HCT116 (cell line): ENCODE measurements at regions not wholly inside any gene's neighbourhood (a gene's known extent, or its start where the extent isn't known, plus 50 kb on each side); places are given as distances from the start of the nearest gene placed in this dataset.
A peak's percentile ranks its signal among the peaks of the same experiment; 100 is the strongest.

Experiments
- ATAC-seq: fragments of 200-7000 bp; cut with Tn5 transposase; 2 replicates; pipeline ENCODE4 v1.9.1; 2020; ENCODE audit warnings: mild to moderate bottlenecking, moderate library complexity
- BruUV-seq: library from RNA; stranded (reverse); fragments of 400-500 nt; replicated peaks from 2 replicates; lab custom pipeline; 2021; lab: Mats Ljungman, UMichigan
- CTCF ChIA-PET: fragments of 300-600 bp; sonication (Branson Sonifier 250); formaldehyde crosslinking; loops from one replicate; lab custom pipeline; 2021; ENCODE audit warnings: antibody characterized with exemption; lab: Charles Lee
- POLR2A ChIA-PET: fragments of 300-600, 350-600 bp; sonication (Branson Sonifier 250); formaldehyde crosslinking; loops from one replicate; lab custom pipeline; 2021; ENCODE audit warnings: antibody characterized with exemption; lab: Charles Lee
- RAD21 ChIA-PET, 2 experiments: fragments of 300-600 bp; sonication (Branson Sonifier 250); formaldehyde crosslinking; loops; one replicate each; lab custom pipeline; 2023; ENCODE audit warnings: low total read pairs in 2 of 2; ENCODE audit not compliant: uncharacterized antibody in 2 of 2, unreplicated experiment in 2 of 2, low non-redundant PET in 1 of 2; lab: Charles Lee
- DNase-seq: peaks from one replicate; pipeline ENCODE4 v3.0.0-alpha.2; 2010; ENCODE audit warnings: low read depth, low spot score
- H2AFZ ChIP-seq: fragments of 200-600 bp; shearing (Covaris generic), sonication (generic); 2 replicates; pipeline ENCODE4 v1.6.1; 2017; ENCODE audit warnings: low read depth, mixed run types, mixed read lengths, antibody characterized with exemption, low read length; ENCODE audit not compliant: poor library complexity, severe bottlenecking
- H3K27ac ChIP-seq: 2 replicates; pipeline ENCODE4 v1.5.1; 2012; ENCODE audit warnings: low read depth, low read length
- H3K27me3 ChIP-seq: fragments of 200-600 bp; sonication (generic); 2 replicates; pipeline ENCODE4 v1.6.1; 2016; ENCODE audit warnings: mixed run types, low read length, mixed read lengths; ENCODE audit not compliant: insufficient read depth
- H3K36me3 ChIP-seq, 2 experiments: fragments of 200-500 bp in 1 of 2; fragments of 200-600 bp in 1 of 2; sonication (Bioruptor generic) in 1 of 2; sonication (generic) in 1 of 2; 2 replicates each; pipeline versions ENCODE4 v1.5.1 to v1.6.1; 2014 to 2016; ENCODE audit warnings: low read length in 2 of 2, inconsistent platforms in 1 of 2, mixed read lengths in 1 of 2, mixed run types in 1 of 2; ENCODE audit not compliant: insufficient read depth in 2 of 2, control insufficient read depth in 1 of 2
- H3K4me1 ChIP-seq, 2 experiments: fragments of 200-600 bp in 1 of 2; sonication (generic) in 1 of 2; 2 replicates each; pipeline versions ENCODE4 v1.5.1 to v1.6.1; 2012 to 2017; ENCODE audit warnings: low read length in 2 of 2, inconsistent platforms in 1 of 2, mild to moderate bottlenecking in 1 of 2, mixed read lengths in 1 of 2, mixed run types in 1 of 2, moderate library complexity in 1 of 2; ENCODE audit not compliant: insufficient read depth in 2 of 2, control insufficient read depth in 1 of 2
- H3K4me2 ChIP-seq: fragments of 200-600 bp; sonication (generic); 2 replicates; pipeline ENCODE4 v1.6.1; 2017; ENCODE audit warnings: mixed run types, low read length, mixed read lengths
- H3K4me3 ChIP-seq, 2 experiments: fragments of 200-600 bp in 1 of 2; sonication (generic) in 1 of 2; replicated peaks in 1 of 2; 2 replicates each; pipeline ENCODE4 v1.5.1; 2011 to 2016; ENCODE audit warnings: low read length in 2 of 2, control low read depth in 1 of 2, low read depth in 1 of 2, mild to moderate bottlenecking in 1 of 2, mixed read lengths in 1 of 2, mixed run types in 1 of 2
- H3K79me2 ChIP-seq: fragments of 200-600 bp; sonication (generic); 2 replicates; pipeline ENCODE4 v1.6.1; 2017; ENCODE audit warnings: mild to moderate bottlenecking, mixed run types, low read length, moderate library complexity, mixed read lengths; ENCODE audit not compliant: insufficient read depth
- H3K9ac ChIP-seq: fragments of 200-600 bp; sonication (generic); 2 replicates; pipeline ENCODE4 v1.6.1; 2016; ENCODE audit warnings: low read length, mixed read lengths
- H3K9me2 ChIP-seq: fragments of 200-600 bp; sonication (generic), shearing (Covaris generic); 2 replicates; pipeline ENCODE4 v1.6.1; 2017; ENCODE audit warnings: mixed run types, mild to moderate bottlenecking, moderate library complexity; ENCODE audit not compliant: insufficient read depth
- H3K9me3 ChIP-seq, 2 experiments: fragments of 200-500 bp in 1 of 2; fragments of 200-600 bp in 1 of 2; sonication (Bioruptor generic) in 1 of 2; sonication (generic) in 1 of 2; 2 replicates each; pipeline ENCODE4 v1.6.1; 2014 to 2017; ENCODE audit warnings: low read length in 2 of 2, mixed read lengths in 2 of 2, inconsistent platforms in 1 of 2, low read depth in 1 of 2, mild to moderate bottlenecking in 1 of 2, mixed run types in 1 of 2, moderate library complexity in 1 of 2; ENCODE audit not compliant: control insufficient read depth in 1 of 2, insufficient read depth in 1 of 2
- H4K20me1 ChIP-seq: fragments of 200-600 bp; sonication (generic), shearing (Covaris generic); 2 replicates; pipeline ENCODE4 v1.6.1; 2017; ENCODE audit warnings: mixed run types, mild to moderate bottlenecking, moderate library complexity; ENCODE audit not compliant: insufficient read depth
- ELF1 ChIP-seq: IDR thresholded peaks from 2 replicates; pipeline ENCODE4 v1.6.1; 2012; ENCODE audit warnings: low read depth, borderline replicate concordance
- FOSL1 ChIP-seq: IDR thresholded peaks from 2 replicates; pipeline ENCODE4 v1.6.1; 2012; ENCODE audit warnings: low read depth
- POLR2A ChIP-seq: IDR thresholded peaks from 2 replicates; pipeline ENCODE4 v1.7.0; 2011; ENCODE audit warnings: borderline replicate concordance; ENCODE audit not compliant: insufficient read depth, insufficient read length; ENCODE audit errors: extremely low read depth
- SIN3A ChIP-seq: IDR thresholded peaks from 2 replicates; pipeline ENCODE4 v1.6.1; 2012; ENCODE audit warnings: low read depth
- SP1 ChIP-seq: IDR thresholded peaks from 2 replicates; pipeline ENCODE4 v1.6.1; 2012; ENCODE audit warnings: low read depth
- SRF ChIP-seq: IDR thresholded peaks from 2 replicates; pipeline ENCODE4 v1.6.1; 2012; ENCODE audit warnings: low read depth
- TCF7L2 ChIP-seq: IDR thresholded peaks from 2 replicates; pipeline ENCODE4 v1.7.0; 2011; ENCODE audit warnings: borderline replicate concordance, inconsistent platforms; ENCODE audit not compliant: insufficient read depth, insufficient read length; ENCODE audit errors: extremely low read depth
- ZNF274 ChIP-seq: fragments of 200-500 bp; sonication (Bioruptor generic); IDR thresholded peaks from 2 replicates; pipeline ENCODE4 v1.6.1; 2014; ENCODE audit warnings: mild to moderate bottlenecking, low read depth, low read length, inconsistent platforms
- intact Hi-C: fragments of 100-400 bp; cut with micrococcal nuclease; formaldehyde crosslinking; loops from 2 replicates; pipeline ENCODE4 v1.10.0; 2022
- TF ChIP-seq, protein P1 (sequence below): IDR thresholded peaks from 2 replicates; pipeline ENCODE4 v1.6.1; 2012
- TF ChIP-seq, protein P2 (sequence below): IDR thresholded peaks from 2 replicates; pipeline ENCODE4 v1.6.1; 2011; ENCODE audit warnings: mild to moderate bottlenecking, low read length, moderate library complexity; ENCODE audit not compliant: insufficient replicate concordance; ENCODE audit errors: extremely low read depth
- TF ChIP-seq, protein P3 (sequence below), 3 experiments: fragments of 200-600 bp in 1 of 3; sonication (generic) in 1 of 3; IDR thresholded peaks in 2 of 3; conservative IDR thresholded peaks in 1 of 3; 2 replicates each; pipeline ENCODE4 v1.5.1; 2012 to 2017; ENCODE audit warnings: low read depth in 2 of 3, low read length in 2 of 3, antibody characterized with exemption in 1 of 3, borderline replicate concordance in 1 of 3, control low read depth in 1 of 3, mild to moderate bottlenecking in 1 of 3, mixed read lengths in 1 of 3, mixed run types in 1 of 3, moderate library complexity in 1 of 3; ENCODE audit not compliant: insufficient read depth in 1 of 3

DNA sequence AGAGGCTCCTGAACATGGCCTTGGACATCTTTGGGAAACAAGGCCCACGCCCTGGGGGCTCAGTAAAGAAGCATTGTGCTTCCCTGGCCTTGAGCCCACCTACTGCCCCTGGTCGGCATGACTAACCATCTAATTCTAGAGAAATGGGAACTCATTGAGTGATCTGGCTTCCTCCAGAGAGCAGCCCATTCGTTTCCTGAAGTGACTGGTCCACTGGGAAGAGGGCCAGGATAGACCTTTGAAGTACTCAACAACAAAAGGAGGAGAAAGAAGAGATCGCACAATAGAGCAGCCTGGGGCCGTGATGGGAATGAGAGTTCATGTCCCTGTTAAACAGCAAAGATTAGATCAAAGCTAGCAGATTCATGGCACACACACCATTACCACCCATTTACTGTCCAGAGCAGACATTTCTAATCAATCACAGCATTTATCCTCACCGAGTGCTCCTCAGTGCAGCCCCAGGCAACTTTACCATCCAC lies 514.4 kb upstream of the PROK2 start:
- ChIA-PET POLR2A (no interaction called here), CTCF (no interaction called here), RAD21 (no interaction called here)
- Histone ChIP-seq H3K9me3 (no peaks in the 10 kb centered on the region), H2AFZ (peak overlapping the region; percentile 44), H3K4me3 (no peak overlapping the region), H4K20me1 (no peaks in the 10 kb centered on the region), H3K4me2 (peak overlapping the region; percentile 37), H3K27me3 (peaks cover 3% of the 10 kb centered on the region), H3K4me1 (peaks cover 0 to 20% of the 10 kb centered on the region in 2 experiments; a peak in 2 of 4 replicates), H3K9ac (no peak overlapping the region), H3K79me2 (no peaks in the 10 kb centered on the region), H3K9me2 (no peaks in the 10 kb centered on the region), H3K36me3 (no peaks in the 10 kb centered on the region), H3K27ac (no peak overlapping the region)
- intact Hi-C loops: no loop called here
- TF ChIP-seq SP1 (peak; percentile 11; the same call in 1 of the 2 replicates), POLR2A (no peak), TCF7L2 (peak; percentile 90), FOSL1 (peak; percentile 15; the same call in 1 of the 2 replicates)
- TF ChIP-seq, protein P1, sequence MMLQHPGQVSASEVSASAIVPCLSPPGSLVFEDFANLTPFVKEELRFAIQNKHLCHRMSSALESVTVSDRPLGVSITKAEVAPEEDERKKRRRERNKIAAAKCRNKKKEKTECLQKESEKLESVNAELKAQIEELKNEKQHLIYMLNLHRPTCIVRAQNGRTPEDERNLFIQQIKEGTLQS: no peak
- no TSS peak for BruUV-seq
- ATAC-seq (peak; percentile 67), DNase-seq (peak; percentile 28)

DNA sequence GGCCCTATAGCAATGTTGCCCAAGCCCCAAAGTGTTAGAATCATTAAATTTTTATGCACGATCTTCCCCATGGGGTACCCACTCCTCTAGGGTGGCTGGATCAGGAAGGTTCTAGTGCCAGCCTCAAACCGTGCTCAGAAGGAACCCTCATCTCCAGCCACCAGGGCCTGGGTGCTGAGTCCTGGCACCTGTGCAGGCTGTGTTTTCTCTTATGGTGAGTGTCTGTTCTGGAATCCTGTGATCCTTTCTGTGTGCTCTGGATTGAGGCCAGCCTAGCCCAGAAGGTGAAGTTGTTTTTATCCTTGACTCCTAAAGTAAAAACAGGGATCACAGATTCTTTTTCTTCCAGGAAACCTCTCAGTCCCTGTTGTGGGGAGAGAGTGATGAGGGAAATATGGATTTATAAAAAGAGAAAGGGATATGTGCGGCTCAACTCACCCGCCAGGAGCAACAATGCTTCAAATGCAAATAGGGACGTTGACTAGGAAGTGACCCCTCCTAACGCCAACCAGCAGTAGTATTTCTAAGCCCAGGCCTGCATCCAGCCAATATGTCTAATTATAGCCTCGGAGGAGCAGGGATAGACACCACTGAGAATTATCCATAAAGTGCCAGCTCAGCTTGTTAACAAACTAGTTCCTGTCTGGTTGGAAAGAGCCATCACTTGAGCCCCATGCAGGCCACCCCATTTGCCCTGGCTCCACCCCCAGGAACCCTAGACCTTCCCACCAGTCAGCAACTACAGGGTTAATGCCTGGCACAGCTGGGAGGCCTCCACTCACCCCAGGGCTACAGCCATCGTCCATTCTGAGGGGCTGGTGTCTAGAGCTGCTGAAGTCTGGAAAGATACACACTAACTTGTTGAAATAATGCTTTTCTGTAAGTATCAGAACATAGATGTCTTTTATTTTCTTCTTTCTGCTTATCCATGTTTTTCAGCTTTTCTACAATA lies 513.5 kb upstream of the PROK2 start:
- H3K36me3 ChIP-seq: no peaks in the 10 kb centered on the region
- H3K9ac ChIP-seq: no peak overlapping the region
- ATAC-seq (no peak), DNase-seq (no peak)
- no peaks in the 10 kb centered on the region for H3K9me3 ChIP-seq
- peaks cover 0 to 20% of the 10 kb centered on the region in 2 experiments; a peak in 2 of 4 replicates for H3K4me1 ChIP-seq
- ChIA-PET RAD21 (no interaction called here), POLR2A (no interaction called here), CTCF (no interaction called here)
- no TSS peak for BruUV-seq
- H3K4me3 ChIP-seq: no peak overlapping the region
- no peak overlapping the region for H3K27ac ChIP-seq
- peaks cover 12% of the 10 kb centered on the region for H3K27me3 ChIP-seq
- intact Hi-C loops: no loop called here
- H4K20me1 ChIP-seq: no peaks in the 10 kb centered on the region
- no peaks in the 10 kb centered on the region for H3K79me2 ChIP-seq
- no peak overlapping the region for H2AFZ ChIP-seq
- no peak overlapping the region for H3K4me2 ChIP-seq
- H3K9me2 ChIP-seq: no peaks in the 10 kb centered on the region
- TF ChIP-seq, protein P2, sequence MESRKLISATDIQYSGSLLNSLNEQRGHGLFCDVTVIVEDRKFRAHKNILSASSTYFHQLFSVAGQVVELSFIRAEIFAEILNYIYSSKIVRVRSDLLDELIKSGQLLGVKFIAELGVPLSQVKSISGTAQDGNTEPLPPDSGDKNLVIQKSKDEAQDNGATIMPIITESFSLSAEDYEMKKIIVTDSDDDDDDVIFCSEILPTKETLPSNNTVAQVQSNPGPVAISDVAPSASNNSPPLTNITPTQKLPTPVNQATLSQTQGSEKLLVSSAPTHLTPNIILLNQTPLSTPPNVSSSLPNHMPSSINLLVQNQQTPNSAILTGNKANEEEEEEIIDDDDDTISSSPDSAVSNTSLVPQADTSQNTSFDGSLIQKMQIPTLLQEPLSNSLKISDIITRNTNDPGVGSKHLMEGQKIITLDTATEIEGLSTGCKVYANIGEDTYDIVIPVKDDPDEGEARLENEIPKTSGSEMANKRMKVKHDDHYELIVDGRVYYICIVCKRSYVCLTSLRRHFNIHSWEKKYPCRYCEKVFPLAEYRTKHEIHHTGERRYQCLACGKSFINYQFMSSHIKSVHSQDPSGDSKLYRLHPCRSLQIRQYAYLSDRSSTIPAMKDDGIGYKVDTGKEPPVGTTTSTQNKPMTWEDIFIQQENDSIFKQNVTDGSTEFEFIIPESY: no peak
- no peak for TF ChIP-seq ZNF274
- TF ChIP-seq ELF1: no peak
- TF ChIP-seq, protein P3, sequence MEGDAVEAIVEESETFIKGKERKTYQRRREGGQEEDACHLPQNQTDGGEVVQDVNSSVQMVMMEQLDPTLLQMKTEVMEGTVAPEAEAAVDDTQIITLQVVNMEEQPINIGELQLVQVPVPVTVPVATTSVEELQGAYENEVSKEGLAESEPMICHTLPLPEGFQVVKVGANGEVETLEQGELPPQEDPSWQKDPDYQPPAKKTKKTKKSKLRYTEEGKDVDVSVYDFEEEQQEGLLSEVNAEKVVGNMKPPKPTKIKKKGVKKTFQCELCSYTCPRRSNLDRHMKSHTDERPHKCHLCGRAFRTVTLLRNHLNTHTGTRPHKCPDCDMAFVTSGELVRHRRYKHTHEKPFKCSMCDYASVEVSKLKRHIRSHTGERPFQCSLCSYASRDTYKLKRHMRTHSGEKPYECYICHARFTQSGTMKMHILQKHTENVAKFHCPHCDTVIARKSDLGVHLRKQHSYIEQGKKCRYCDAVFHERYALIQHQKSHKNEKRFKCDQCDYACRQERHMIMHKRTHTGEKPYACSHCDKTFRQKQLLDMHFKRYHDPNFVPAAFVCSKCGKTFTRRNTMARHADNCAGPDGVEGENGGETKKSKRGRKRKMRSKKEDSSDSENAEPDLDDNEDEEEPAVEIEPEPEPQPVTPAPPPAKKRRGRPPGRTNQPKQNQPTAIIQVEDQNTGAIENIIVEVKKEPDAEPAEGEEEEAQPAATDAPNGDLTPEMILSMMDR (IDR thresholded peaks at IDR 0.05 in 2 of 3, conservative IDR thresholded peaks at IDR 0.05 in 1 of 3; ENCODE audit: borderline replicate concordance in 1 of 3, insufficient read depth in 1 of 3, low read depth in 2 of 3, low read length in 2 of 3): no peak
- TF ChIP-seq SRF: no peak
- TF ChIP-seq SIN3A: no peak
